Activated effector memory CD4-positive, alpha-beta T cell treated with Interleukin-2 at 50 U/mL for 16 hours (primary cell): ENCODE measurements at regions not wholly inside any gene's neighbourhood (a gene's known extent, or its start where the extent isn't known, plus 50 kb on each side); places are given as distances from the start of the nearest gene placed in this dataset.

Experiments used
- DNase-seq: peaks from one replicate; pipeline ENCODE4 v3.0.0-alpha.2; 2020

GRCh38 chr2:7476371-7476770 is 559.2 kb downstream of the RNF144A start:
- no peak for DNase-seq

GRCh38 chr2:7479603-7480002 is 562.4 kb downstream of the RNF144A start:
- DNase-seq = no peak

GRCh38 chr2:7480431-7480830 is 563.2 kb downstream of the RNF144A start:
- no peak for DNase-seq

- no peak for DNase-seq
Measured at GRCh38 chr2:7490672-7491071, 573.5 kb downstream of the RNF144A start.

GRCh38 chr2:7492719-7493118 is 575.5 kb downstream of the RNF144A start:
- no peak for DNase-seq

- no peak for DNase-seq
Measured at GRCh38 chr2:7497178-7497577, 580.0 kb downstream of the RNF144A start.

GRCh38 chr2:7499018-7499417 is 581.8 kb downstream of the RNF144A start:
- no peak for DNase-seq

GRCh38 chr2:7502336-7502735 is 585.1 kb downstream of the RNF144A start:
- no peak for DNase-seq

- no peak for DNase-seq
Measured at GRCh38 chr2:7508296-7508943, 591.2 kb downstream of the RNF144A start.

- DNase-seq = no peak
Measured at GRCh38 chr2:7510353-7510752, 593.1 kb downstream of the RNF144A start.

GRCh38 chr2:7513834-7514233 is 596.6 kb downstream of the RNF144A start:
- no peak for DNase-seq

GRCh38 chr2:7515327-7515726 is 598.1 kb downstream of the RNF144A start:
- DNase-seq = no peak

GRCh38 chr2:7516484-7517063 is 599.4 kb downstream of the RNF144A start:
- no peak for DNase-seq

GRCh38 chr2:7517088-7517487 is 599.9 kb downstream of the RNF144A start:
- no peak for DNase-seq

GRCh38 chr2:7517851-7518250 is 600.6 kb downstream of the RNF144A start:
- DNase-seq = no peak

- DNase-seq = no peak
Measured at GRCh38 chr2:7523481-7524120, 606.4 kb downstream of the RNF144A start.

- no peak for DNase-seq
Measured at GRCh38 chr2:7524195-7524594, 607.0 kb downstream of the RNF144A start.

GRCh38 chr2:7525746-7526145 is 608.5 kb downstream of the RNF144A start:
- no peak for DNase-seq

GRCh38 chr2:7527165-7527722 is 610.0 kb downstream of the RNF144A start:
- no peak for DNase-seq

GRCh38 chr2:7530001-7530400 is 612.8 kb downstream of the RNF144A start:
- DNase-seq = no peak

- no peak for DNase-seq
Measured at GRCh38 chr2:7539077-7539476, 621.9 kb downstream of the RNF144A start.

GRCh38 chr2:7539760-7540159 is 622.5 kb downstream of the RNF144A start:
- no peak for DNase-seq

GRCh38 chr2:7552825-7553570 is 635.8 kb downstream of the RNF144A start:
- DNase-seq = no peak

GRCh38 chr2:7555260-7555659 is 638.0 kb downstream of the RNF144A start:
- no peak for DNase-seq
